GM19035 (cell line): ENCODE measurements at regions not wholly inside any gene's neighbourhood (a gene's known extent, or its start where the extent isn't known, plus 50 kb on each side); places are given as distances from the start of the nearest gene placed in this dataset.

Source experiments
- ATAC-seq: cut with Tn5 transposase; IDR thresholded peaks from one replicate; pipeline ENCODE4 v1.9.1; 2021; ENCODE audit not compliant: unreplicated experiment

GRCh38 chr11:90809581-90809980 is 586.7 kb upstream of the CHORDC1 start:
- no peak for ATAC-seq

DNA sequence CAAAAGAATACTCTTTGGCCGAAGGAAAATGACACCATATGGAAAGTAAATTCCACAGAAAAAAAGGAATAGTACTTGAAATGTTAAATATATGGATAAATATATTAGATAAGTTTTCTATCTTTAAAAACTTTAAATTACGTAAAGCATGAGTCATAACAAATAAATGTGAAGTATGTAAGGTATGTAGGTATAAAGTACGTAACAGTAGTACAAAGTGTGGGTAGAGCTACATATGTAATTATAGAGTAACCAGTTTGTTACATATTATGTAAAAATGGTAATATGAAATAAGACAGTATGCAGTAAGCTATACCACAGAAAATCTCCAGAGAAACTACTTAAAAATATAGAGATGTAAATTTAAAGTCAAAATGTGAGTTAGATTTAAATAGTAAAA is 582.3 kb upstream of the CHORDC1 start:
- ATAC-seq, result no peak

- no peak for ATAC-seq
Observed at GRCh38 chr11:90803831-90804230, 581.0 kb upstream of the CHORDC1 start.

DNA sequence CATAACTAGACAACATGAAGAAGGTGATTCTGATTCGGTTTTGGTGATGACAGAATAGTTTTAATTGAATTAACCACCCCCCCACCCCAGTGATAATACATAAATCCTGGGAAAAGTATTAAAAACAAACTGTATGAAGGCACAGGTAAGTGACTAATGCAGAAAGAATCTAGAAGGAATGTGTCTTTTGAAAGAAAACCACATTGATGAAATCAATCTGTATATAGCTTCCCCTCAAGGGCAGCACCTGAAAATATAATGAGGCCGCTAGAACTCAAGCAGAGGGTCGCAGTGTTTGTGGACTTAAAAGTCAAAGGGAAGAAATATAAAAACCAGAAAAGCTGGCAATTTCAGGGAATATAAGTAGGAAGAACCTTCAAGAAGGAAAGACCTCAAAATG is 580.5 kb upstream of the CHORDC1 start:
- ATAC-seq, result no peak

- ATAC-seq, result no peak
Observed at GRCh38 chr11:90798769-90799168, 575.9 kb upstream of the CHORDC1 start.

GRCh38 chr11:90795746-90796145 is 572.9 kb upstream of the CHORDC1 start:
- ATAC-seq, result no peak

DNA sequence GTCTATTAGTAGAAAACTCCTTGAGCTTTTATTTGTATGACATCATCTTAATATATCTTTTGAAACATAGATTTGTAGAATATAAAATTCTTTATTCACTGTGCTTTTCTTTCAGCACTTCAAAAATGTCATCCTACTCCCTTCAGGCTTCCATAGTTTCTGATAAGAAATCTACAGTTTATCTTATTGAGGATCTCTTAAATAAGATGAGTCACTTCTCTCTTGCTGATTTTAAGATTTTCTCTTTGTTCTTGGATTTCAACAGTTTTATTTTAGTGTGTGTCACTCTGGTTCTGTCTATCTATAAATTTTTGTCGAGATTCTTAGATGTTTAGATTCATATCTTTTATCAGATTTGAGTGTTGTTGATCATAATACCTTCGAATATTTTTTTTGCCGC is 566.1 kb upstream of the CHORDC1 start:
- ATAC-seq, result no peak

DNA sequence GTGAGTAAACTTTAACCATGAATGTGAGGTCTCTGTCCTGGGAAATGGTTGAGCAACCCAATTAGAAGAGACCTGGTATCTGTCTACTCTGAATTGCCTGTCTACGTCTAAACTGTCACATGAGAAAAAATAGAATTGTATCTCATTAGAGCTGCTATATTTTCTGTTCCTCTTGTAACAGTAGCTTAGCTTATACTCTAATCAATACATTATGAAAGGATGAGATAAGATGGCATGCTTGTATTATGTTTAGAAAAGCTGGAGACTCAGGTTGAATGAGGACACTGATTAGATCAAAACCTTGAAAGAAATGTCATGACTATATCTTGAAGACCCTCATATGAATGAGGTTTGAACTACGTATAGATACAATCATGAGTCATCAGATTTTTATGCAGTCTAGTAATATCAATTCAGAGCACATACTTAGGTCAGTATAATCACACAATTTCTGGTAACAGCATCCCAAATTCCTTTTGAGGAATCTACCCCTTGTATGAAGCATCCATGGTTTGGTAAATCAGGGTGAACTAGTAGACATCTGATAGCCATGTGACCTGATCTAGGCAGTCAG is 561.5 kb upstream of the CHORDC1 start:
- ATAC-seq, result no peak

DNA sequence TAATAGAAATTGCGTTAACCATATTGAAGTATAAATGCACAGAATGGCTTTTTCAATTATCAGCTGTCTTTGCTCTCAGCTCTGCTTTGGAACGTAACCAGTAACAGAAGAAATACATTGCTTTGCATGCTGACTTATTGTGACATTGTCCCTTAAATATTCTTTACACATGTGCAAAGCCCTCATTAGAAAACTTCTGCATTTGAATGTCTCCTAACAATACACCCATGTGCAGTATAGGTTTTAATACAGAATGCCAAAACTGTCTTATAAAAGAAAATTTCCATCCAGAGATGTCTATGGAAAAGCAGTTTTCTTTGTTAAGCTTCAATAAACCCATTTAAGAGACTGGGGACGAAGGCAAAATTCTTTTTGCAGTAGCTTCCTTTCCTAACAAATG is 560.3 kb upstream of the CHORDC1 start:
- ATAC-seq, result no peak

- ATAC-seq, result no peak
Observed at GRCh38 chr11:90779098-90779497, 556.2 kb upstream of the CHORDC1 start.

- ATAC-seq, result no peak
Observed at GRCh38 chr11:90775567-90776165, 552.8 kb upstream of the CHORDC1 start.

DNA sequence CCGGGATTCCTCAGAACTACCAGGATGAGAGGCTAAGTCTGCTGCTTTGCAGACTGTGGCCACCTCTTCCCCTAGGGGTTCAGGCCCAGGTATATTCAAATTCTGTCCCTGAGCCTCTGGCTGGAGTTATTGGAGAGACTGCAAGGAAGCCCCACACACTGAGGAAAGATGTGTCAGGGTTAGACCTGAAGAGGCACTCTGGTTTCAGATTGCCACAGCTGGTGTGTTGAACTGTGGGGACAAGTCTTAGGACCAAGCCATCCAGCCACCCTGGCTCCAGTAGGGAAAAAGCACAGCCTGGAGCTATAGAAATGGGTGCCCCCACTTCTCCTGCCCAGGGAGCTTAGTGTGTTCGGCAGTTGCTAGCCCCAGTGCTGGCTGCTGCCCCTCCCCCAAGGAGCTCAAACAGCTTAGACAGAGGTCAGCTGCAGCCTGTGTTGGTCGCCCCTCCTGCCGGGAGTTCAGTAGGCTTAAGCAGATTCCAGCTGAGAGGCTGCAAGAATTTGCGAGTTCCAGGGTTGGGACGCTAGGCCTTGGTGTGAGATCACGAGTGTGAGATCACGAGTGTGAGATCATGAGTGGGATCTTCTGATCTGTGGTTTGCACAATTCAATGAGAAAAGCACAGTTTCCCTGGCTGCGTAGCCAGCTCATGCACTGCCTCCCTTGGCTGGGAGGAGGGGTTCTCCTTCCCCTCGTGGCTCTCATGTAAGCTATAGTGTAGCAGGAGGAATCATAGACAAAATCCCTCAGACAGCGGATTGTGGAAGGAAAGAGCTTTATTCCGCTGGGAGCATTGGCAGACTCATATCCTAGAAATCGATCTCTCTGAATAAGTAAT is 552.1 kb upstream of the CHORDC1 start:
- no peak for ATAC-seq

DNA sequence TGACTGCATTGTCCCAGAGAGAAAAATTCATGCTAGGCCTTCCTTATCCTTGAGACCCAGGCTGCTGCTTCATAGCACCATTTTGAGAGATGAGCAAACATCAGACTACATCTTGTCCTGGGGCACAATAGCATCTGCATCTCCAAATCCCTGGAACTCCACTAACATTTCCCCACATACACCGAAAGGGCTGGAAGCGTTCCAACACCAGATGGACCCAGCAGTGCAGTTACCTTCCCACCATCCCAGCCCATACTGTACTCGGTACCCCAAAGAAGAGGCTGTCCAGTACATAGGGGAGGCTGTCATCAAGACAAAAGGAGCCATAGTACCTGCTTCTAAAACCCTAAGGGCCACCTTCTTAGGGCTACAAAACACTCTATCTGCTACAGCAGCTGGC is 547.2 kb upstream of the CHORDC1 start:
- no peak for ATAC-seq

- no peak for ATAC-seq
Observed at GRCh38 chr11:90766121-90766520, 543.3 kb upstream of the CHORDC1 start.

DNA sequence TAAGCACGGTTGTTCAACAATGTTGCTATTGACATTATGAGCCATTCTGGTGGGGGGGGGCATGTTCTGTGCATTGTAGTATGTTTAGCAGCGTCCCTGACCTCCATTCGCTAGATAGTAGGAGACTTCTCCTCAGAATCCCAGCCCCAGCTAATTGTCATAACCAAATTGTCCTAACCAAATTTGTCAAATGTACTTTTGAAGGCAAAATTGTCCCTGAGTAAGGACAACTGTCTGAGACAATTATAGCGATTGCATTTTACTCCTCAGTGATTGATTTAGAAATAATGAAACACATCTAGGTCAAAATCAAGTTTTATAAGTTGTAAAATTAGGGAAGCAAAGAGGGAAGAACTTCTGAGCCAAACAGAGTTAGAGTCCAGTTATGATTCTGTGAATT is 541.8 kb upstream of the CHORDC1 start:
- ATAC-seq, result no peak

GRCh38 chr11:90757849-90758494 is 535.1 kb upstream of the CHORDC1 start:
- no peak for ATAC-seq

- no peak for ATAC-seq
Observed at GRCh38 chr11:90756617-90757016, 533.8 kb upstream of the CHORDC1 start.

DNA sequence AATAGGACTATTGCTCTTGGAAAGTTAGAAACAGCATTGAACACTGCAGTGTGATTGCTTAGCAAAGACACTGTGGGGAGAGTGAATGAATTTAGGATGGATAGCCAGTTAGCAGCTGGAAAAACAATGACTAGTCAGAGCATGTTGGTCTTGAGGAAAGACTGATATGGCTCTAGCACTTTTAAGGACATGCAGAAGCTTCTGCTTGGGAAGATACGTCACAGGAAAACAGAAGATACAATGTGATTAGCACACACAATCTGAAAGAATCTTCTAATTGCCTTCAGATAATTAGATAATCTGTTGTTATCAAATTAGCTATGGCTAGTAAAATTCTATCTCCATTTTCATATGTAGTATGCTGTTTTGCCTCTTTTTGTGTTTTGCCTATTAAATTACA is 530.7 kb upstream of the CHORDC1 start:
- no peak for ATAC-seq

GRCh38 chr11:90747057-90747456 is 524.2 kb upstream of the CHORDC1 start:
- no peak for ATAC-seq

DNA sequence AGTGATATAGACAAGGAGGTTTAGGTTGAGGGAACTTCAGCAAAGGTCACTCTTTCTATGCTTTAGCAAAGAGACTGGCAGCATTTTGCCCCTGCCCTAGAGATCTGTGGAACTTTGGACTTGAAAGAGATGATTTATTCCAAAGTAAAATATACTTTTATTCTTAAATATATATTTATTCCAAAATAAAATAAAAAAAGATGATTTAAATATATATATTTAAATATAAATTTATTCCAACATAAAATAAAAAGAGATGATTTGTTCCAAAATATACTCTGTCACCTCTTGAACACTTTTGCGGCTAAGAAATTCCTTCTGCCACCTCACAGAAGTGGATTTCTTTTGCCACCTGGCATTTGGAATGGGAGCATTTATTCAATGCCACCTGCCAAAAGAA is 521.3 kb upstream of the CHORDC1 start:
- no peak for ATAC-seq

DNA sequence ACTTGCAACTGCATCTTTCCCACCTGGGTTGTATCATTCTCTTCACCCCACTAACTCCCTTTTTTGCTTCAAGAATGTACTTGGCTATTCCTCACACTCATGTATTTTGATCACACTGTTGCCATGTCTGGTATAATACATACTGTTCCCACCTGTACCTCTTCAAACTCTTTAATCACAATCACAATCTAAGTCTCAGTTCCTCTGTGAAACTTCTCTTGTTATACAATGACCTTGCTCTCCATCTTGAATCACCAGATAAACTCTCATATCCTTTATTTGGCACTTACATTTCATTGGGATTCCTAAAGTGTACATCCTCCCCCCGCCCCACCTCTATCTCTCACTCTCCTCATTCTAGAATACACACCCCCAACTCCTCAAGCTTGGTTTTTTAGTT is 516.0 kb upstream of the CHORDC1 start:
- ATAC-seq, result no peak
